GM12878 (cell line): ENCODE measurements at regions not wholly inside any gene's neighbourhood (a gene's known extent, or its start where the extent isn't known, plus 50 kb on each side); places are given as distances from the start of the nearest gene placed in this dataset.

ENCODE experiments used
- ATAC-seq: fragments of 200-7000 bp; cut with Tn5 transposase; 3 replicates; pipeline ENCODE4 v1.9.1; 2020; ENCODE audit warnings: mild to moderate bottlenecking, moderate library complexity
- BruUV-seq: library from RNA; stranded (reverse); fragments of 400-500 nt; replicated peaks from 2 replicates; lab custom pipeline; 2021; lab: Mats Ljungman, UMichigan
- CTCF ChIA-PET: fragments of 300-600 bp; sonication (Branson Sonifier 250); formaldehyde crosslinking; extraction: SDS; loops from one replicate; lab custom pipeline; 2021; ENCODE audit warnings: inconsistent platforms; lab: Yijun Ruan, JAX
- POLR2A ChIA-PET: fragments of 350-600 bp; formaldehyde crosslinking; extraction: SDS; loops from one replicate; lab custom pipeline; 2021; ENCODE audit warnings: inconsistent platforms; lab: Charles Lee
- RAD21 ChIA-PET: fragments of 300-600 bp; sonication (Branson Sonifier 250); formaldehyde crosslinking; loops from one replicate; lab custom pipeline; 2023; ENCODE audit warnings: antibody characterized with exemption; ENCODE audit not compliant: unreplicated experiment; lab: Charles Lee
- SMC1A ChIA-PET: fragments of 300-600 bp; sonication (Branson Sonifier 250); formaldehyde crosslinking; loops from one replicate; lab custom pipeline; 2023; ENCODE audit not compliant: unreplicated experiment, uncharacterized antibody; lab: Charles Lee
- DNase-seq: peaks from one replicate; pipeline ENCODE4 v3.0.0-alpha.2; 2011; ENCODE audit warnings: low read depth, low spot score
- FAIRE-seq: peaks from 3 replicates; lab custom pipeline; 2011; peaks lifted over from hg19 to GRCh38; lab: Jason Lieb, UNC
- H2AFZ ChIP-seq: 2 replicates; pipeline ENCODE4 v1.6.0; 2011; ENCODE audit warnings: low read depth, low read length, control low read depth; ENCODE audit not compliant: control insufficient read depth
- H3K27ac ChIP-seq: 2 replicates; pipeline ENCODE4 v1.5.1; 2011; ENCODE audit warnings: control low read depth; ENCODE audit not compliant: control insufficient read depth, insufficient read depth
- H3K27me3 ChIP-seq, 2 experiments: replicated peaks in 1 of 2; 2 replicates each; pipeline versions ENCODE4 v1.6.0 to v1.6.1; 2011; ENCODE audit warnings: low read length in 1 of 2; ENCODE audit not compliant: control insufficient read depth in 2 of 2, insufficient read depth in 2 of 2
- H3K36me3 ChIP-seq, 2 experiments: 2 replicates each; pipeline ENCODE4 v1.5.1; 2011; ENCODE audit warnings: low read length in 1 of 2; ENCODE audit not compliant: control insufficient read depth in 2 of 2, insufficient read depth in 2 of 2
- H3K4me1 ChIP-seq: 2 replicates; pipeline ENCODE4 v1.6.1; 2011; ENCODE audit warnings: mild to moderate bottlenecking, low read length, moderate library complexity, mixed read lengths; ENCODE audit not compliant: control insufficient read depth, insufficient read depth
- H3K4me2 ChIP-seq: 2 replicates; pipeline ENCODE4 v1.6.0; 2011; ENCODE audit warnings: control low read depth; ENCODE audit not compliant: control insufficient read depth, insufficient read depth
- H3K4me3 ChIP-seq: fragments of 200-600 bp; sonication (generic); 2 replicates; pipeline ENCODE4 v1.5.1; 2016
- H3K79me2 ChIP-seq: 2 replicates; pipeline ENCODE4 v1.6.0; 2011; ENCODE audit warnings: low read length; ENCODE audit not compliant: control insufficient read depth, insufficient read depth
- H3K9ac ChIP-seq: 2 replicates; pipeline ENCODE4 v1.8.0; 2011; ENCODE audit warnings: low read length, control low read depth, mixed read lengths; ENCODE audit not compliant: control insufficient read depth, insufficient read depth
- H3K9me3 ChIP-seq: replicated peaks from 3 replicates; pipeline ENCODE4 v1.5.1; 2011; ENCODE audit warnings: mild to moderate bottlenecking, low read length; ENCODE audit not compliant: control insufficient read depth, insufficient read depth
- H4K20me1 ChIP-seq: 2 replicates; pipeline ENCODE4 v1.6.0; 2011; ENCODE audit not compliant: control insufficient read depth, insufficient read depth
- BMI1 ChIP-seq: fragments of 450-650 bp; IDR thresholded peaks from 2 replicates; pipeline ENCODE4 v1.6.1; 2016; ENCODE audit warnings: mild to moderate bottlenecking, moderate library complexity, borderline replicate concordance
- FOXK2 ChIP-seq: fragments of 450-650 bp; IDR thresholded peaks from 2 replicates; pipeline ENCODE4 v1.6.1; 2017; ENCODE audit warnings: mild to moderate bottlenecking, moderate library complexity
- HDAC2 ChIP-seq: fragments of 200-600 bp; sonication (generic); IDR thresholded peaks from 2 replicates; pipeline ENCODE4 v1.6.1; 2017
- IKZF2 ChIP-seq, 2 experiments: fragments of 450-650 bp; IDR thresholded peaks; 2 replicates each; pipeline ENCODE4 v1.6.1; 2017; ENCODE audit warnings: mild to moderate bottlenecking in 2 of 2, moderate library complexity in 2 of 2
- KLF5 ChIP-seq: fragments of 450-650 bp; IDR thresholded peaks from 2 replicates; pipeline ENCODE4 v1.6.1; 2014; ENCODE audit warnings: mild to moderate bottlenecking; ENCODE audit not compliant: partially characterized antibody
- NRF1 ChIP-seq: conservative IDR thresholded peaks from 2 replicates; pipeline ENCODE4 v1.6.1; 2011; ENCODE audit warnings: mild to moderate bottlenecking, low read depth, low read length, improper control_type of control experiment
- PBX3 ChIP-seq: IDR thresholded peaks from 2 replicates; pipeline ENCODE4 v1.6.1; 2011; ENCODE audit warnings: mild to moderate bottlenecking, low read depth, low read length, moderate library complexity; ENCODE audit not compliant: insufficient replicate concordance
- RAD51 ChIP-seq: fragments of 450-650 bp; IDR thresholded peaks from 2 replicates; pipeline ENCODE4 v1.6.1; 2016; ENCODE audit warnings: moderate library complexity, mild to moderate bottlenecking, inconsistent platforms
- RB1 ChIP-seq: fragments of 450-650 bp; formaldehyde crosslinking; IDR thresholded peaks from 2 replicates; pipeline ENCODE4 v1.6.1; 2017; ENCODE audit warnings: mild to moderate bottlenecking, borderline replicate concordance
- SMAD1 ChIP-seq: fragments of 450-650 bp; IDR thresholded peaks from 2 replicates; pipeline ENCODE4 v1.6.1; 2018; ENCODE audit warnings: mild to moderate bottlenecking, low read depth; ENCODE audit not compliant: partially characterized antibody
- SPI1 ChIP-seq: IDR thresholded peaks from 2 replicates; pipeline ENCODE4 v1.6.1; 2011; ENCODE audit warnings: low read depth, mild to moderate bottlenecking, low read length, moderate library complexity, borderline replicate concordance; ENCODE audit not compliant: insufficient read depth
- SRF ChIP-seq, 2 experiments: IDR thresholded peaks; 2 replicates each; pipeline ENCODE4 v1.6.1; 2011; ENCODE audit warnings: low read depth in 2 of 2, low read length in 2 of 2, mild to moderate bottlenecking in 1 of 2, moderate library complexity in 1 of 2
- SUPT20H ChIP-seq: IDR thresholded peaks from 2 replicates; pipeline ENCODE4 v1.6.1; 2011; ENCODE audit warnings: low read depth, mild to moderate bottlenecking, low read length, moderate library complexity, borderline replicate concordance; ENCODE audit not compliant: control insufficient read depth
- WGBS: methylation state at CpG from one replicate; pipeline ENCODE4 v1.1.6; 2016; ENCODE audit warnings: low lambda C conversion rate; ENCODE audit not compliant: insufficient replicate concordance, insufficient coverage; ENCODE audit errors: missing lambda C conversion rate; 5-methylcytosine and 5-hydroxymethylcytosine counted together
- in situ Hi-C: fragments of 300-500 bp; cut with MboI; formaldehyde crosslinking; loops from 9 replicates; pipeline ENCODE4 v1.14.3; 2018; ENCODE audit warnings: mixed read lengths
- intact Hi-C: fragments of 100-400 bp; cut with micrococcal nuclease; formaldehyde crosslinking; loops from one replicate; pipeline ENCODE4 v1.14.2; 2022; ENCODE audit not compliant: unreplicated experiment
- TF ChIP-seq, protein P1 (sequence below): fragments of 450-650 bp; IDR thresholded peaks from 2 replicates; pipeline ENCODE4 v1.6.1; 2014; ENCODE audit warnings: mild to moderate bottlenecking
- TF ChIP-seq, protein P2 (sequence below): fragments of 450-650 bp; IDR thresholded peaks from 2 replicates; pipeline ENCODE4 v1.6.1; 2018; ENCODE audit warnings: mild to moderate bottlenecking, low read depth, moderate library complexity; ENCODE audit not compliant: partially characterized antibody

DNA sequence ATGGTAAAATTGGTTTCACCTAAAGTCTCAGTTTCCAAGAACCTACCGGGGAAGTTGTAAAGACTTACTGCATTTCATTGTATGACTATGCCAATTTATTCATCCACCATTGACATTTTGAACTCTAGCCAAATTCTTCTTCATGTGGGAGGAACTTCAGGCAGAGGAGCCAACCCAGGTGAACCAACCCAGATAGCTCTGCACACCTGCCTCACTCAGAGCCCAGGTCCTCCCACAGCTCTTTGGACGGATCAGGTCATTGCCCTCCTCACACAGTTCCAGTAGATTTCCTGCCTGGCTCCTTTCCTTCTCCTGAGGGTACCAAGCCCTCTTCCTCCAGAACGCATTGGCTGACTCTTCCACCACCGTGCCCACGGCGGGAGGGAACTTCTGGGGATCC is 121.7 kb downstream of the DTL start:
- RAD21 ChIA-PET: no interaction called here
- in situ Hi-C loops: no loop called here

More for the DNA sequence above, 121.7 kb downstream of the DTL start:
- no peak for TF ChIP-seq RB1
- TF ChIP-seq, protein P1, sequence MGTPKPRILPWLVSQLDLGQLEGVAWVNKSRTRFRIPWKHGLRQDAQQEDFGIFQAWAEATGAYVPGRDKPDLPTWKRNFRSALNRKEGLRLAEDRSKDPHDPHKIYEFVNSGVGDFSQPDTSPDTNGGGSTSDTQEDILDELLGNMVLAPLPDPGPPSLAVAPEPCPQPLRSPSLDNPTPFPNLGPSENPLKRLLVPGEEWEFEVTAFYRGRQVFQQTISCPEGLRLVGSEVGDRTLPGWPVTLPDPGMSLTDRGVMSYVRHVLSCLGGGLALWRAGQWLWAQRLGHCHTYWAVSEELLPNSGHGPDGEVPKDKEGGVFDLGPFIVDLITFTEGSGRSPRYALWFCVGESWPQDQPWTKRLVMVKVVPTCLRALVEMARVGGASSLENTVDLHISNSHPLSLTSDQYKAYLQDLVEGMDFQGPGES: no peak
- TF ChIP-seq IKZF2 (IDR thresholded peaks at IDR 0.05): no peak
- TF ChIP-seq SUPT20H: no peak
- no peak for TF ChIP-seq KLF5
- no peak for TF ChIP-seq HDAC2
- no peak for TF ChIP-seq SMAD1
- no peak for TF ChIP-seq PBX3
- TF ChIP-seq SPI1: no peak
- TF ChIP-seq BMI1: no peak
- TF ChIP-seq, protein P2, sequence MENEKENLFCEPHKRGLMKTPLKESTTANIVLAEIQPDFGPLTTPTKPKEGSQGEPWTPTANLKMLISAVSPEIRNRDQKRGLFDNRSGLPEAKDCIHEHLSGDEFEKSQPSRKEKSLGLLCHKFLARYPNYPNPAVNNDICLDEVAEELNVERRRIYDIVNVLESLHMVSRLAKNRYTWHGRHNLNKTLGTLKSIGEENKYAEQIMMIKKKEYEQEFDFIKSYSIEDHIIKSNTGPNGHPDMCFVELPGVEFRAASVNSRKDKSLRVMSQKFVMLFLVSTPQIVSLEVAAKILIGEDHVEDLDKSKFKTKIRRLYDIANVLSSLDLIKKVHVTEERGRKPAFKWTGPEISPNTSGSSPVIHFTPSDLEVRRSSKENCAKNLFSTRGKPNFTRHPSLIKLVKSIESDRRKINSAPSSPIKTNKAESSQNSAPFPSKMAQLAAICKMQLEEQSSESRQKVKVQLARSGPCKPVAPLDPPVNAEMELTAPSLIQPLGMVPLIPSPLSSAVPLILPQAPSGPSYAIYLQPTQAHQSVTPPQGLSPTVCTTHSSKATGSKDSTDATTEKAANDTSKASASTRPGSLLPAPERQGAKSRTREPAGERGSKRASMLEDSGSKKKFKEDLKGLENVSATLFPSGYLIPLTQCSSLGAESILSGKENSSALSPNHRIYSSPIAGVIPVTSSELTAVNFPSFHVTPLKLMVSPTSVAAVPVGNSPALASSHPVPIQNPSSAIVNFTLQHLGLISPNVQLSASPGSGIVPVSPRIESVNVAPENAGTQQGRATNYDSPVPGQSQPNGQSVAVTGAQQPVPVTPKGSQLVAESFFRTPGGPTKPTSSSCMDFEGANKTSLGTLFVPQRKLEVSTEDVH: no peak
- TF ChIP-seq SRF (IDR thresholded peaks at IDR 0.05; ENCODE audit: low read depth in 2 of 2, low read length in 2 of 2): no peak
- no peak for TF ChIP-seq RAD51
- TF ChIP-seq FOXK2: no peak
- TF ChIP-seq NRF1: no peak
- TF ChIP-seq, all 136 proteins: peak for 0
- peaks cover 28% of the 10 kb centered on the region for H3K4me1 ChIP-seq
- CTCF ChIA-PET: interaction anchor here (1.0 kb wide), 1 partner anchor 297 kb away, joined by 3 read pairs; no protein-coding TSS in a partner anchor
- no peak overlapping the region for H2AFZ ChIP-seq
- no peak for ATAC-seq
- H3K79me2 ChIP-seq: no peaks in the 10 kb centered on the region
- no peak overlapping the region for H3K4me2 ChIP-seq
- no peak overlapping the region for H3K27ac ChIP-seq
- BruUV-seq: no TSS peak
- no peak overlapping the region for H3K4me3 ChIP-seq
- no peak for FAIRE-seq
- SMC1A ChIA-PET: interaction anchor here (1.0 kb wide), 1 partner anchor 9 kb away, joined by 3 read pairs; no protein-coding TSS in a partner anchor
- no peak overlapping the region for H3K9ac ChIP-seq
- 95% methylated on average over 6 of the region's 6 CpGs for WGBS
- DNase-seq: no peak
- intact Hi-C loops: no loop called here
- no peaks in the 10 kb centered on the region for H4K20me1 ChIP-seq
- POLR2A ChIA-PET: interaction anchor here (1.0 kb wide), 1 partner anchor 13 kb away, joined by 3 read pairs; no protein-coding TSS in a partner anchor
- no peaks in the 10 kb centered on the region for H3K9me3 ChIP-seq
- H3K36me3 ChIP-seq: no peaks in the 10 kb centered on the region
- H3K27me3 ChIP-seq: no peaks in the 10 kb centered on the region
